Neuronal stem cell (in vitro differentiated cells): ENCODE measurements at regions not wholly inside any gene's neighbourhood (a gene's known extent, or its start where the extent isn't known, plus 50 kb on each side); places are given as distances from the start of the nearest gene placed in this dataset.

Experiments
- DNase-seq: peaks from one replicate; pipeline ENCODE4 v3.0.0-alpha.2; 2013; ENCODE audit warnings: low spot score
- H2AFZ ChIP-seq: one replicate; pipeline ENCODE4 v1.6.1; 2013; ENCODE audit warnings: mild to moderate bottlenecking, low read length, inconsistent platforms
- H2AK5ac ChIP-seq: 2 replicates; pipeline ENCODE4 v1.6.1; 2013; ENCODE audit warnings: low read depth, mild to moderate bottlenecking, inconsistent platforms, low read length, moderate library complexity, mixed read lengths
- H2BK120ac ChIP-seq: 2 replicates; pipeline ENCODE4 v1.6.1; 2013; ENCODE audit warnings: low read depth, mild to moderate bottlenecking, inconsistent platforms, low read length, moderate library complexity, mixed read lengths
- H2BK12ac ChIP-seq: one replicate; pipeline ENCODE4 v1.6.1; 2013; ENCODE audit warnings: low read length, inconsistent platforms
- H2BK15ac ChIP-seq: 2 replicates; pipeline ENCODE4 v1.6.1; 2013; ENCODE audit warnings: mild to moderate bottlenecking, low read length, inconsistent platforms, mixed read lengths
- H2BK5ac ChIP-seq: one replicate; pipeline ENCODE4 v1.6.1; 2013; ENCODE audit warnings: inconsistent platforms, mild to moderate bottlenecking, low read length, moderate library complexity
- H3K14ac ChIP-seq: one replicate; pipeline ENCODE4 v1.6.1; 2013; ENCODE audit warnings: low read length, inconsistent platforms
- H3K18ac ChIP-seq: 2 replicates; pipeline ENCODE4 v1.6.1; 2013; ENCODE audit warnings: low read length, inconsistent platforms
- H3K23ac ChIP-seq: 2 replicates; pipeline ENCODE4 v1.6.1; 2013; ENCODE audit warnings: low read depth, mild to moderate bottlenecking, mixed read lengths, low read length, inconsistent platforms; ENCODE audit not compliant: poor library complexity
- H3K27ac ChIP-seq: replicated peaks from 3 replicates; pipeline ENCODE4 v1.5.1; 2013; ENCODE audit warnings: low read length, inconsistent platforms
- H3K27me3 ChIP-seq, 3 experiments: 2 replicates each; pipeline ENCODE4 v1.6.1; 2013; ENCODE audit warnings: low read length in 3 of 3, mild to moderate bottlenecking in 2 of 3, inconsistent platforms in 1 of 3, low read depth in 1 of 3, mixed read lengths in 1 of 3, moderate library complexity in 1 of 3; ENCODE audit not compliant: control insufficient read depth in 3 of 3, insufficient read depth in 3 of 3
- H3K36me3 ChIP-seq, 2 donors: replicated peaks in 1 of 2; 2 replicates each; pipeline ENCODE4 v1.6.1; 2013; ENCODE audit warnings: low read length in 2 of 2; ENCODE audit not compliant: control insufficient read depth in 2 of 2, insufficient read depth in 2 of 2
- H3K4ac ChIP-seq: 2 replicates; pipeline ENCODE4 v1.6.1; 2013; ENCODE audit warnings: inconsistent platforms, mild to moderate bottlenecking, low read length, moderate library complexity
- H3K4me1 ChIP-seq, 2 donors: 1 replicate in 1 of 2; 2 replicates in 1 of 2; pipeline ENCODE4 v1.6.1; 2013; ENCODE audit warnings: low read length in 2 of 2, low read depth in 1 of 2; ENCODE audit not compliant: control insufficient read depth in 2 of 2, insufficient read depth in 1 of 2
- H3K4me2 ChIP-seq: one replicate; pipeline ENCODE4 v1.6.1; 2013; ENCODE audit warnings: mild to moderate bottlenecking, low read length, inconsistent platforms; ENCODE audit not compliant: insufficient read depth, poor library complexity, severe bottlenecking
- H3K4me3 ChIP-seq, 2 donors: 2 replicates each; pipeline ENCODE4 v1.5.1; 2013; ENCODE audit warnings: low read length in 2 of 2, mild to moderate bottlenecking in 2 of 2, inconsistent platforms in 1 of 2, moderate library complexity in 1 of 2
- H3K79me1 ChIP-seq: one replicate; pipeline ENCODE4 v1.6.1; 2013; ENCODE audit warnings: low read depth, mild to moderate bottlenecking, inconsistent platforms, low read length, moderate library complexity
- H3K9ac ChIP-seq: one replicate; pipeline ENCODE4 v1.6.1; 2013; ENCODE audit warnings: mild to moderate bottlenecking, low read depth, low read length, inconsistent platforms; ENCODE audit not compliant: poor library complexity
- H3K9me3 ChIP-seq, 2 donors: replicated peaks in 1 of 2; 2 replicates each; pipeline versions ENCODE3 to v1.6.1; 2013; ENCODE audit warnings: low read length in 2 of 2, mild to moderate bottlenecking in 2 of 2, inconsistent platforms in 1 of 2, low read depth in 1 of 2, mixed read lengths in 1 of 2, moderate library complexity in 1 of 2; ENCODE audit not compliant: control insufficient read depth in 2 of 2, insufficient read depth in 1 of 2
- H4K8ac ChIP-seq: one replicate; pipeline ENCODE4 v1.6.1; 2013; ENCODE audit warnings: low read depth, mild to moderate bottlenecking, inconsistent platforms, low read length, moderate library complexity
- H4K91ac ChIP-seq: one replicate; pipeline ENCODE4 v1.6.1; 2013; ENCODE audit warnings: low read length, low read depth, mild to moderate bottlenecking, inconsistent platforms; ENCODE audit not compliant: poor library complexity
- WGBS, 2 donors: extraction: QIAGEN DNeasy Blood & Tissue Kit; methylation state at CpG; one replicate each; pipeline ENCODE4 v1.1.7; 2013; ENCODE audit warnings: missing lambda C conversion rate in 2 of 2, mixed read lengths in 1 of 2; ENCODE audit not compliant: insufficient read length in 2 of 2, insufficient replicate concordance in 1 of 2; ENCODE audit errors: extremely low coverage in 2 of 2; 5-methylcytosine and 5-hydroxymethylcytosine counted together

DNA sequence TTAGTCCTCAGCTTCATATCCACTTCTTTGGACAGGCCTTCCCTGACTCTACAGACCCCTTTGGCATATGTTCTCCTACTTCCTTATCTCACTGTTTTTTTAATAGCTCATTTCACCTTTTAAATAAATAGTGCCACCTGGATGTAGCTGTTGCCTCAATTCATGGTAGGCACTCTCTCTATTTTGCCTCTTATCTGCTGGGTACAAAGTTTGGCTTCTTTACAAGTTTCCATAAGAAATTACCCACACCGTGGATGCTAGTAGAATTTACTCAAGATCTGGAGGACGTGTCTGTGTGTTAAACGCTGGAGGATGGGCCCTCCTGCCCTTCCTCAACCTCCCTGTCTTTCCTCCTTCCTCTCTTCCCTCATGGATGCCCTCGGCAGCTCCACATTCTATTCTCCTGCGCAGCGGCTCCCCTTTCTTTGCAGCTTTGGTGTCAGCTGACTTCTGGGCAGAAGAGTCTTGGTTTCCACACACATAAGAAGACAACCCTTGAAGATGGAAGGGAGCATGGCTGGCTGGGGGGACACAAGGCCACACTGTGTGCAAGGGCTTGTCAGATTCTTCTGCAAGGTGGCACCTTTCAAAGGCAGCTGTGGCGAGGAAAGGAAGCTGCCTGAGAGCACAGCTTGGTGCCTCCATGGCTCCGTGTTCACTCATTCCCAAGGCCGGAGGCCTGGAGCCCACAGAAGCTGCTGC, 212.6 kb downstream of the SNX19 start:
- Histone ChIP-seq H3K9me3 (no peaks in the 10 kb centered on the region), H3K27ac (no peak overlapping the region), H3K79me1 (no peaks in the 10 kb centered on the region), H3K27me3 (no peaks in the 10 kb centered on the region), H2AFZ (no peak overlapping the region), H3K4ac (no peak overlapping the region), H3K18ac (peak overlapping the region; percentile 76), H3K4me3 (no peak overlapping the region), H3K14ac (peak overlapping the region; percentile 23), H3K23ac (no peak overlapping the region), H3K4me2 (no peak overlapping the region), H3K36me3 (no peaks in the 10 kb centered on the region), H4K91ac (no peak overlapping the region), H3K4me1 (no peaks in the 10 kb centered on the region), H3K9ac (no peak overlapping the region), H2AK5ac (no peak overlapping the region), H2BK5ac (no peak overlapping the region), H2BK15ac (no peak overlapping the region), H4K8ac (no peak overlapping the region), H2BK12ac (no peak overlapping the region), H2BK120ac (no peak overlapping the region)
- DNase-seq, result no peak
- no CpG with 5 or more reads among the region's 9 CpGs for WGBS, 2 donors

DNA sequence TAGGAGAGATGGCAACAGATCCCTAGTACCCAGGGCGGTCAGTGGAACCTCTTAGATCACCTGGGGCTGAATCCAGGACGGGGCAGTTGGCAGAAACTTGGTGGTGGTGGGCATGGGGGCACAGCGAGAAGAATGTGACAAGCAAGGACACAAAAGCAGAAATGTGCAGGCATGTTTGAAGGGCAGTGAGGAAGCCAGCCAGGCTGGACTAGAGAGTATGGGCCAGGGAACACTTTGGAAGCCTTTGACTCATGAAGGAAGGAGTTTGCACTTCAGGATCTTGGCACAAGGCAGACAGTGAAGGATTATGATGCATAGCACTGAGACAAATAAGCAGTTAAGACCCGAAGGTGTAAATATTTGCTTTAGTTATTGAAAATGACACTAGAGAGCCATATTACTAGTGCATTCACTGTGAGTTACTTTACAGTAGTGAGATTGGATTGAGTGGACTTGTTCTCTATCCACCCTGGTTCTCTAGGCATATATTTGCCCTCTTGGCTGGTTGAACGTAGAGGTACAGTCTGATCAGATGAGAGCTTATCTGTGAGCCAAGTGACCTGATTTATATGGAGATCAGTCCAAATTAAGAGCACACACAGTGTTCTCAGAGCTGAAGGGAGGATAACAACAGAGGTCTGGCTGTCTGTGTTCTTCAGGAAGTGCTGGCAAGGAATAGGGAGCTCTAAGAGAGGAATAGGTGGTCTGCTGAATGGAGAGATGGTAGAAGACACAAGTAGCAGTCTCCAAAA, 210.4 kb downstream of the SNX19 start:
- Histone ChIP-seq H3K4me1 (no peaks in the 10 kb centered on the region), H3K4me2 (no peak overlapping the region), H3K27me3 (no peaks in the 10 kb centered on the region), H4K8ac (no peak overlapping the region), H2BK5ac (no peak overlapping the region), H3K23ac (no peak overlapping the region), H3K4ac (no peak overlapping the region), H3K18ac (no peak overlapping the region), H3K36me3 (no peaks in the 10 kb centered on the region), H3K9ac (no peak overlapping the region), H4K91ac (no peak overlapping the region), H2AK5ac (no peak overlapping the region), H3K4me3 (peak overlapping the region in 1 of 2 donors; percentile 8), H3K14ac (no peak overlapping the region), H3K9me3 (peaks cover 0 to 6% of the 10 kb centered on the region in 2 donors), H2BK15ac (no peak overlapping the region), H3K79me1 (no peaks in the 10 kb centered on the region), H2BK120ac (no peak overlapping the region), H3K27ac (no peak overlapping the region), H2AFZ (no peak overlapping the region), H2BK12ac (no peak overlapping the region)
- no CpG with 5 or more reads among the region's 5 CpGs for WGBS, 2 donors
- DNase-seq, result no peak

DNA sequence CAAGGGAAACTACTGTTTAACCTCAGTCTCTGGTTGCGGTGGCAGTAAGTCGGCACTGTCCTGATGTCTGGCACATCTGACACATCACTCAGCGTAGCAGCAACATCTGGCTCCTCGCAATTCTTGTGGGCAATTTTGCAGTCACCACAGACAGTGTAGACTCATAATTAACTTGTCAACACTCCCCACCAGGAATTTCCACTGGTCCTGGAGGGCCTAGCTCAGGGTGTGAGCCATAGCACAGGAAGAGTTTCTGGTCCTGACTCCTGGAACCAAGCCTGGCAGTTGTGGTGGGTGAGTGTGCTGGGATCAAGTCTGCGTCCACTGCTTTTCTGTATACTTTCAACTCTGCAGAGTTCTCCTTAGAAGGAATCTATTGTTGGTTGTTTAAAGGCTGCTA, 209.7 kb downstream of the SNX19 start:
- Histone ChIP-seq H2AK5ac (no peak overlapping the region), H2BK120ac (no peak overlapping the region), H3K4me3 (no peak overlapping the region), H2BK15ac (no peak overlapping the region), H2BK12ac (no peak overlapping the region), H2AFZ (no peak overlapping the region), H3K4me1 (no peaks in the 10 kb centered on the region), H2BK5ac (no peak overlapping the region), H3K36me3 (no peaks in the 10 kb centered on the region), H4K8ac (no peak overlapping the region), H3K27me3 (no peaks in the 10 kb centered on the region), H3K9ac (no peak overlapping the region), H3K4me2 (no peak overlapping the region), H3K14ac (no peak overlapping the region), H3K23ac (no peak overlapping the region), H4K91ac (no peak overlapping the region), H3K79me1 (no peaks in the 10 kb centered on the region), H3K27ac (no peak overlapping the region), H3K4ac (no peak overlapping the region), H3K9me3 (peaks cover 0 to 6% of the 10 kb centered on the region in 2 donors), H3K18ac (no peak overlapping the region)
- DNase-seq, result no peak
- WGBS, 2 donors, result no CpG with 5 or more reads among the region's 5 CpGs

DNA sequence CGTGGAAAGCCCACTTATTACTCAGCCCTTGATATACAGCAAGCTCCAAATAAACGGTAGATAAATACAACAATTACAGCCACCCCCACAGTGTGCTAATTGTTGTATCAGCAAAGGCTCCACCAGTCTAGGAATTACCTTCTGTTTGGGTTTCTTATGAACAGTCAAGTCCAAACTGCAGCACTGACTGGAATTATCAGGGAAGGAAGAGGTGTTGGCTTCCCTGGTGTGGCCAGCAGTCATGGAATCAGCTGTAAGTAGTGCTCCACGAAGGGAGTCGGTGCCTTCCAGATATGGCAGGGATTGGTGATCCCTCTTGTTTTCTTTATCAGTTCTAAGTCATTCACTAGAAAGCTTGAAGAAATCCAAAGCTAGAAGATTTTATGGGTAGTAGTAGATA, 209.1 kb downstream of the SNX19 start:
- no peak for DNase-seq
- peaks cover 0 to 6% of the 10 kb centered on the region in 2 donors for H3K9me3 ChIP-seq
- H2BK15ac ChIP-seq, result no peak overlapping the region
- H3K36me3 ChIP-seq, result no peaks in the 10 kb centered on the region
- no peak overlapping the region for H3K23ac ChIP-seq
- H3K4ac ChIP-seq, result no peak overlapping the region
- H3K27me3 ChIP-seq, result no peaks in the 10 kb centered on the region
- no CpG with 5 or more reads among the region's 4 CpGs for WGBS, 2 donors
- H3K4me2 ChIP-seq, result no peak overlapping the region
- no peak overlapping the region for H3K9ac ChIP-seq
- H3K27ac ChIP-seq, result no peak overlapping the region
- H3K4me3 ChIP-seq, result no peak overlapping the region
- H3K18ac ChIP-seq, result no peak overlapping the region
- H2BK120ac ChIP-seq, result no peak overlapping the region
- no peaks in the 10 kb centered on the region for H3K4me1 ChIP-seq
- no peak overlapping the region for H2BK5ac ChIP-seq
- no peak overlapping the region for H3K14ac ChIP-seq
- no peak overlapping the region for H2AFZ ChIP-seq
- no peaks in the 10 kb centered on the region for H3K79me1 ChIP-seq
- H2BK12ac ChIP-seq, result no peak overlapping the region
- no peak overlapping the region for H4K91ac ChIP-seq
- H4K8ac ChIP-seq, result no peak overlapping the region
- no peak overlapping the region for H2AK5ac ChIP-seq
